ENCODE measurements at regions not wholly inside any gene's neighbourhood (a gene's known extent, or its start where the extent isn't known, plus 50 kb on each side); places are given as distances from the start of the nearest gene placed in this dataset.

DNA sequence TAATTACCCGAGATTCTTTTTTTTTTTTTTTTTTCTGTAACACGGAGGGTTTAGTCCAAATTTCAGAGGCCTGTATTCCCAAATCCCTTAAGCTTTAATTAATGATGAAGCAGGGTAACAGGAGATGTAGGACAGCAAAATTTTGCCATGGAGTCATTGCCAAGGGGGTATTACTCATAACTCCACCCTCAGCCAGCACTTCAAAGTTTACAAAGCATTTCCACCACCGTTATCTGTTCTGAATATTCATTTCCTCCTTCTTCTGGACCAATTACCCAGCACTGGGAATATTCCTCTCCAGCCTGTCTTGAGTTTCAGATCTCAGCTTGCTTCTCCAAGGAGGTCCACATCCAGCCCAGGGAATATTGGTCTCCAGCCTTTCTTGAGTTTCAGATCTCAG is 747.5 kb upstream of the EEF2KMT start:
- TF ChIP-seq, protein P1, sequence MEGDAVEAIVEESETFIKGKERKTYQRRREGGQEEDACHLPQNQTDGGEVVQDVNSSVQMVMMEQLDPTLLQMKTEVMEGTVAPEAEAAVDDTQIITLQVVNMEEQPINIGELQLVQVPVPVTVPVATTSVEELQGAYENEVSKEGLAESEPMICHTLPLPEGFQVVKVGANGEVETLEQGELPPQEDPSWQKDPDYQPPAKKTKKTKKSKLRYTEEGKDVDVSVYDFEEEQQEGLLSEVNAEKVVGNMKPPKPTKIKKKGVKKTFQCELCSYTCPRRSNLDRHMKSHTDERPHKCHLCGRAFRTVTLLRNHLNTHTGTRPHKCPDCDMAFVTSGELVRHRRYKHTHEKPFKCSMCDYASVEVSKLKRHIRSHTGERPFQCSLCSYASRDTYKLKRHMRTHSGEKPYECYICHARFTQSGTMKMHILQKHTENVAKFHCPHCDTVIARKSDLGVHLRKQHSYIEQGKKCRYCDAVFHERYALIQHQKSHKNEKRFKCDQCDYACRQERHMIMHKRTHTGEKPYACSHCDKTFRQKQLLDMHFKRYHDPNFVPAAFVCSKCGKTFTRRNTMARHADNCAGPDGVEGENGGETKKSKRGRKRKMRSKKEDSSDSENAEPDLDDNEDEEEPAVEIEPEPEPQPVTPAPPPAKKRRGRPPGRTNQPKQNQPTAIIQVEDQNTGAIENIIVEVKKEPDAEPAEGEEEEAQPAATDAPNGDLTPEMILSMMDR (optimal IDR thresholded peaks at IDR 0.05 in 1 of 3, IDR thresholded peaks at IDR 0.05 in 1 of 3, conservative IDR thresholded peaks at IDR 0.05 in 1 of 3; ENCODE audit: extremely low read depth in 1 of 3, insufficient read depth in 2 of 3, low read length in 3 of 3) = no peak
- TF ChIP-seq EZH2 (IDR thresholded peaks at IDR 0.05; ENCODE audit: low read length) = no peak

Measured in keratinocyte (primary cell).